ENCODE measurements at regions not wholly inside any gene's neighbourhood (a gene's known extent, or its start where the extent isn't known, plus 50 kb on each side); places are given as distances from the start of the nearest gene placed in this dataset.

- TF ChIP-seq ZNF384 (IDR thresholded peaks at IDR 0.05): no peak
- TF ChIP-seq LEF1 (IDR thresholded peaks at IDR 0.05; ENCODE audit: borderline replicate concordance): no peak
- TF ChIP-seq FOXK2 (IDR thresholded peaks at IDR 0.05): no peak
- no peak for TF ChIP-seq FOXA1 (IDR thresholded peaks at IDR 0.05)
- TF ChIP-seq HDGF (IDR thresholded peaks at IDR 0.05; ENCODE audit: borderline replicate concordance): no peak
- TF ChIP-seq ARNT (IDR thresholded peaks at IDR 0.05): no peak
- no peak for TF ChIP-seq CTBP1 (IDR thresholded peaks at IDR 0.05; ENCODE audit: borderline replicate concordance)
- TF ChIP-seq SP1 (IDR thresholded peaks at IDR 0.05): no peak
- TF ChIP-seq ELF4 (IDR thresholded peaks at IDR 0.05): no peak
Measured at GRCh38 chr12:47547077-47547476, 158.8 kb downstream of the RPAP3 start.

All from HEK293T (cell line).